DOHH2 (cell line): ENCODE measurements at regions not wholly inside any gene's neighbourhood (a gene's known extent, or its start where the extent isn't known, plus 50 kb on each side); places are given as distances from the start of the nearest gene placed in this dataset.

Experiments
- H3F3A ChIP-seq: fragments of 200-600 bp; sonication (generic), shearing (Covaris generic); 2 replicates; pipeline ENCODE4 v1.6.0; 2016; ENCODE audit warnings: antibody characterized with exemption, mild to moderate bottlenecking; ENCODE audit not compliant: control insufficient read depth, insufficient read depth
- H3K27ac ChIP-seq: fragments of 200-600 bp; sonication (generic); 2 replicates; pipeline ENCODE4 v1.5.1; 2014; ENCODE audit warnings: low read depth, mild to moderate bottlenecking, low read length, moderate library complexity
- H3K27me3 ChIP-seq: fragments of 200-600 bp; sonication (generic); 2 replicates; pipeline ENCODE4 v1.6.1; 2014; ENCODE audit warnings: mild to moderate bottlenecking, low read length, mixed read lengths; ENCODE audit not compliant: control insufficient read depth
- H3K36me3 ChIP-seq: fragments of 200-600 bp; sonication (generic); 2 replicates; pipeline ENCODE4 v1.6.1; 2014; ENCODE audit warnings: mild to moderate bottlenecking, low read length, moderate library complexity, mixed read lengths; ENCODE audit not compliant: control insufficient read depth
- H3K4me1 ChIP-seq: fragments of 200-600 bp; sonication (generic); 2 replicates; pipeline ENCODE4 v1.6.1; 2014; ENCODE audit warnings: mild to moderate bottlenecking, low read length, mixed read lengths; ENCODE audit not compliant: control insufficient read depth
- H3K4me2 ChIP-seq: fragments of 200-600 bp; sonication (generic); 2 replicates; pipeline ENCODE4 v1.6.0; 2014; ENCODE audit warnings: mild to moderate bottlenecking, low read length, moderate library complexity
- H3K4me3 ChIP-seq: fragments of 200-600 bp; sonication (generic); 2 replicates; pipeline ENCODE4 v1.5.1; 2014; ENCODE audit warnings: mild to moderate bottlenecking, low read length, mixed read lengths
- H3K79me2 ChIP-seq: fragments of 200-600 bp; sonication (generic); 2 replicates; pipeline ENCODE4 v1.6.1; 2014; ENCODE audit warnings: mild to moderate bottlenecking, low read length, mixed read lengths; ENCODE audit not compliant: control insufficient read depth
- H3K9me2 ChIP-seq: fragments of 200-600 bp; sonication (generic); replicated peaks from 2 replicates; pipeline ENCODE4 v1.6.1; 2014; ENCODE audit warnings: mild to moderate bottlenecking, low read length, mixed read lengths; ENCODE audit not compliant: control insufficient read depth
- H3K9me3 ChIP-seq: fragments of 200-600 bp; sonication (generic); 2 replicates; pipeline ENCODE4 v1.6.1; 2014; ENCODE audit warnings: antibody characterized with exemption, low read length, mixed read lengths; ENCODE audit not compliant: control insufficient read depth, insufficient read depth
- H4K20me1 ChIP-seq: fragments of 200-600 bp; sonication (generic); 2 replicates; pipeline ENCODE4 v1.6.0; 2014; ENCODE audit warnings: low read depth, mild to moderate bottlenecking, antibody characterized with exemption, low read length, moderate library complexity; ENCODE audit not compliant: control insufficient read depth, insufficient read depth
- CTCF ChIP-seq: fragments of 200-600 bp; sonication (generic); IDR thresholded peaks from one replicate; pipeline ENCODE4 v1.5.1; 2014; ENCODE audit warnings: antibody characterized with exemption, mild to moderate bottlenecking, low read depth, low read length; ENCODE audit not compliant: poor library complexity, severe bottlenecking
- EZH2phosphoT487 ChIP-seq: fragments of 200-600 bp; sonication (generic); IDR thresholded peaks from 2 replicates; pipeline ENCODE4 v1.6.1; 2017; ENCODE audit warnings: borderline replicate concordance, mild to moderate bottlenecking, antibody characterized with exemption, low read length, moderate library complexity, mixed read lengths

GRCh38 chr10:123284022-123284421 lies 129.8 kb downstream of the BUB3 start:
- Histone ChIP-seq H3K9me2 (no peaks in the 10 kb centered on the region), H3K27me3 (no peaks in the 10 kb centered on the region), H3K79me2 (no peaks in the 10 kb centered on the region), H3F3A (no peaks in the 10 kb centered on the region), H3K4me1 (no peaks in the 10 kb centered on the region), H3K27ac (no peak overlapping the region), H3K4me3 (no peak overlapping the region), H3K9me3 (no peaks in the 10 kb centered on the region), H3K36me3 (no peaks in the 10 kb centered on the region), H3K4me2 (no peak overlapping the region), H4K20me1 (no peaks in the 10 kb centered on the region)
- TF ChIP-seq EZH2phosphoT487 (no peak), CTCF (no peak)

GRCh38 chr10:123287594-123288247 lies 133.5 kb downstream of the BUB3 start:
- no peak overlapping the region for H3K27ac ChIP-seq
- H3K9me3 ChIP-seq = no peaks in the 10 kb centered on the region
- no peak overlapping the region for H3K4me3 ChIP-seq
- H3K9me2 ChIP-seq = no peaks in the 10 kb centered on the region
- H3K4me1 ChIP-seq = no peaks in the 10 kb centered on the region
- no peak overlapping the region for H3K4me2 ChIP-seq
- no peaks in the 10 kb centered on the region for H3K79me2 ChIP-seq
- no peaks in the 10 kb centered on the region for H3K27me3 ChIP-seq
- H3F3A ChIP-seq = no peaks in the 10 kb centered on the region
- no peaks in the 10 kb centered on the region for H3K36me3 ChIP-seq
- no peak for TF ChIP-seq EZH2phosphoT487
- TF ChIP-seq CTCF = no peak
- no peaks in the 10 kb centered on the region for H4K20me1 ChIP-seq

GRCh38 chr10:123289432-123289831 lies 135.2 kb downstream of the BUB3 start:
- Histone ChIP-seq H3F3A (no peaks in the 10 kb centered on the region), H3K4me2 (no peak overlapping the region), H4K20me1 (no peaks in the 10 kb centered on the region), H3K9me2 (no peaks in the 10 kb centered on the region), H3K4me1 (no peaks in the 10 kb centered on the region), H3K9me3 (no peaks in the 10 kb centered on the region), H3K36me3 (no peaks in the 10 kb centered on the region), H3K4me3 (no peak overlapping the region), H3K27me3 (no peaks in the 10 kb centered on the region), H3K79me2 (no peaks in the 10 kb centered on the region), H3K27ac (no peak overlapping the region)
- TF ChIP-seq CTCF (no peak), EZH2phosphoT487 (no peak)
